ENCODE measurements at regions not wholly inside any gene's neighbourhood (a gene's known extent, or its start where the extent isn't known, plus 50 kb on each side); places are given as distances from the start of the nearest gene placed in this dataset.

DNA sequence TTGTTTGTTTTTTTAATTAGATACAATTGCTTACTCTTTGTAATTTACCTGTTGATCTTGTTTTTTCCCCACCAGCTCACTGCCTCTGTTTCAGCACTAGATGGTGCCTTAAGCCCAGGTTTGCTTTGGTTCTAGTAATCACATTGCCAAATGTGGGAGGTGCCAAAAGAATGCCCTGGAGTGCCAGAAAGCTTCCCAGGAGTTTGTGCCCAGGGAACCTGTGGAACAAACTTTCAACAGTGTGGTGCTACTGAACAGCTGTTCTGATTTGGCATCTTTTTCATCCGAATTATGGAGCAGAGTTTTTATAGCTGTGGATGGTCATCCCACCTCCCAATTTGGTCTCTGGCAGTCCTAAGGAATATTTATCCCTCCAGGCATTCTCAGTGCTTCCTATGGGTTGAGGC, 1000.7 kb downstream of the STIM2 start:
- Histone ChIP-seq H3K79me2 (ENCODE audit: insufficient read depth, low read length) (no peaks in the 10 kb centered on the region), H2AFZ (ENCODE audit: low read length) (no peak overlapping the region), H3K9me3 (ENCODE audit: low read depth, low read length) (peaks cover 3% of the 10 kb centered on the region), H3K4me3 (ENCODE audit: insufficient read depth, low read length) (no peak overlapping the region), H4K20me1 (ENCODE audit: insufficient read depth, low read length) (no peaks in the 10 kb centered on the region), H3K4me2 (ENCODE audit: insufficient read depth, low read length) (no peak overlapping the region), H3K27me3 (ENCODE audit: insufficient read depth, low read length) (no peaks in the 10 kb centered on the region), H3K27ac (ENCODE audit: low read depth, low read length) (no peak overlapping the region), H3K36me3 (ENCODE audit: insufficient read depth, low read length) (no peaks in the 10 kb centered on the region), H3K4me1 (ENCODE audit: insufficient read depth, low read length) (no peaks in the 10 kb centered on the region)
- TF ChIP-seq, protein P1, sequence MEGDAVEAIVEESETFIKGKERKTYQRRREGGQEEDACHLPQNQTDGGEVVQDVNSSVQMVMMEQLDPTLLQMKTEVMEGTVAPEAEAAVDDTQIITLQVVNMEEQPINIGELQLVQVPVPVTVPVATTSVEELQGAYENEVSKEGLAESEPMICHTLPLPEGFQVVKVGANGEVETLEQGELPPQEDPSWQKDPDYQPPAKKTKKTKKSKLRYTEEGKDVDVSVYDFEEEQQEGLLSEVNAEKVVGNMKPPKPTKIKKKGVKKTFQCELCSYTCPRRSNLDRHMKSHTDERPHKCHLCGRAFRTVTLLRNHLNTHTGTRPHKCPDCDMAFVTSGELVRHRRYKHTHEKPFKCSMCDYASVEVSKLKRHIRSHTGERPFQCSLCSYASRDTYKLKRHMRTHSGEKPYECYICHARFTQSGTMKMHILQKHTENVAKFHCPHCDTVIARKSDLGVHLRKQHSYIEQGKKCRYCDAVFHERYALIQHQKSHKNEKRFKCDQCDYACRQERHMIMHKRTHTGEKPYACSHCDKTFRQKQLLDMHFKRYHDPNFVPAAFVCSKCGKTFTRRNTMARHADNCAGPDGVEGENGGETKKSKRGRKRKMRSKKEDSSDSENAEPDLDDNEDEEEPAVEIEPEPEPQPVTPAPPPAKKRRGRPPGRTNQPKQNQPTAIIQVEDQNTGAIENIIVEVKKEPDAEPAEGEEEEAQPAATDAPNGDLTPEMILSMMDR (IDR thresholded peaks at IDR 0.05; ENCODE audit: extremely low read depth, low read depth, low read length) = no peak
- DNase-seq (ENCODE audit: insufficient read length, low spot score, missing footprints) = no peak

DNA sequence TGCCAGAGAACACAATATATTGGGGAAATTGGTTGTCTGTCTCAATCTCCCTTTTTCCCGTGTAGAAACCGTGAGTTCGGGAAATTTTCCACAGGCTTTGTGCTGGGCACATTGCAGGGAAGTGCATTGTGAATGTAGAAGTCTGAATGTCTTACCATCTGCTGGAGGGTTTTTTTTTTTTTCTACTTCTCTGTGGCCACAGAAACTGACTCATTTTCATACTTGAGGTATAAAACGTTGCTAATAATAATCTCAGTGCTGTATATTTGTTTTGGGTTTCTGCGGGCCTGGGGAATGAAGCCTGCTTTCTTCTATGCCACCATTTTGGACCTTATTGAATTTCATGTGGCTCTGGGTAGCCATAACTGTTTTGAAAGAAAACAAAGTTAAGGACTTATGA, 1001.2 kb downstream of the STIM2 start:
- no peaks in the 10 kb centered on the region for H3K36me3 ChIP-seq (ENCODE audit: insufficient read depth, low read length)
- no peak overlapping the region for H3K4me2 ChIP-seq (ENCODE audit: insufficient read depth, low read length)
- no peak overlapping the region for H3K4me3 ChIP-seq (ENCODE audit: insufficient read depth, low read length)
- no peak overlapping the region for H2AFZ ChIP-seq (ENCODE audit: low read length)
- H3K9me3 ChIP-seq (ENCODE audit: low read depth, low read length) = peaks cover 3% of the 10 kb centered on the region
- no peaks in the 10 kb centered on the region for H3K4me1 ChIP-seq (ENCODE audit: insufficient read depth, low read length)
- TF ChIP-seq, protein P1 (IDR thresholded peaks at IDR 0.05; ENCODE audit: extremely low read depth, low read depth, low read length) = no peak
- no peak overlapping the region for H3K27ac ChIP-seq (ENCODE audit: low read depth, low read length)
- no peaks in the 10 kb centered on the region for H3K27me3 ChIP-seq (ENCODE audit: insufficient read depth, low read length)
- no peak for DNase-seq (ENCODE audit: insufficient read length, low spot score, missing footprints)
- H3K79me2 ChIP-seq (ENCODE audit: insufficient read depth, low read length) = no peaks in the 10 kb centered on the region
- no peaks in the 10 kb centered on the region for H4K20me1 ChIP-seq (ENCODE audit: insufficient read depth, low read length)

DNA sequence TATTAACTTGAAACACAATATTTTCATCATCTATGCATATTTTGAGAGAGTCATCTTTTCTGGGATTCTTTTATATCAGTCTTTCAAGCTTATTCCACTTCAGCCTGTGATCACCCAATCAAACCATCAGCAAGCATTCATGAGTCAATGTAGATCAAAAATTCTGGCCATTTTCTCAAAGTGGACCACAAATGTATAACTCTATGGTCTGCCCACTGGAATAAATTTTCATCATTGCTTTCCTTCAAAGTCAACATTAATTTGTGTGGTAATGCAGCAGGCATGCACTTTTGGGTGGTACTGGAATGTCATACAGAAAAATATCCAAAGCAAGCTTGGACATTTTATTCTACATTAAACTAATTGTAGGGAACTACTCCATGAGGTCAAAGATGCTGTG, 1013.0 kb downstream of the STIM2 start:
- H4K20me1 ChIP-seq (ENCODE audit: insufficient read depth, low read length) = no peaks in the 10 kb centered on the region
- H3K4me2 ChIP-seq (ENCODE audit: insufficient read depth, low read length) = no peak overlapping the region
- no peaks in the 10 kb centered on the region for H3K27me3 ChIP-seq (ENCODE audit: insufficient read depth, low read length)
- no peak overlapping the region for H3K27ac ChIP-seq (ENCODE audit: low read depth, low read length)
- H3K4me3 ChIP-seq (ENCODE audit: insufficient read depth, low read length) = no peak overlapping the region
- H3K79me2 ChIP-seq (ENCODE audit: insufficient read depth, low read length) = no peaks in the 10 kb centered on the region
- DNase-seq (ENCODE audit: insufficient read length, low spot score, missing footprints) = no peak
- no peaks in the 10 kb centered on the region for H3K9me3 ChIP-seq (ENCODE audit: low read depth, low read length)
- TF ChIP-seq, protein P1 (IDR thresholded peaks at IDR 0.05; ENCODE audit: extremely low read depth, low read depth, low read length) = no peak
- H2AFZ ChIP-seq (ENCODE audit: low read length) = no peak overlapping the region
- H3K36me3 ChIP-seq (ENCODE audit: insufficient read depth, low read length) = no peaks in the 10 kb centered on the region
- no peaks in the 10 kb centered on the region for H3K4me1 ChIP-seq (ENCODE audit: insufficient read depth, low read length)

DNA sequence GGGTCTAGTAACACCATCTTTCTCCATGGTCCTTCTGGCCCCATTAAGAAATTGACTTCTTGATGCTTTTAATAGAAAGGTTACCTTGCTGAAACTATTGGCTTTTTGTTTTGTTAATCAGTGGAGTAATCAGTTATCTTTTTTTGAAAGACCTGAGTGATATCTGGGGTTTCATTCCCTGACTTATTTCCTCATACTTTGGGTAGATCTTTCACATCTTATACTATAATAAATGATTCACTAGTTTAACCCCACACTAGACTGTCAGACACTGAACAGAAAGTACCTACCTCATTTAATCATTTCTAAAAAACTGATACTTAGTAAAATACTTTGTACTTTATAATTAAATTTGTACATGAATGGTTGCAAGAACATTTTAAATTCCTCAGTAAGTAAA, 1021.1 kb downstream of the STIM2 start:
- Histone ChIP-seq H3K36me3 (ENCODE audit: insufficient read depth, low read length) (no peaks in the 10 kb centered on the region), H3K4me2 (ENCODE audit: insufficient read depth, low read length) (no peak overlapping the region), H3K27ac (ENCODE audit: low read depth, low read length) (no peak overlapping the region), H2AFZ (ENCODE audit: low read length) (no peak overlapping the region), H3K4me3 (ENCODE audit: insufficient read depth, low read length) (no peak overlapping the region), H4K20me1 (ENCODE audit: insufficient read depth, low read length) (no peaks in the 10 kb centered on the region), H3K4me1 (ENCODE audit: insufficient read depth, low read length) (no peaks in the 10 kb centered on the region), H3K79me2 (ENCODE audit: insufficient read depth, low read length) (no peaks in the 10 kb centered on the region), H3K9me3 (ENCODE audit: low read depth, low read length) (no peaks in the 10 kb centered on the region), H3K27me3 (ENCODE audit: insufficient read depth, low read length) (no peaks in the 10 kb centered on the region)
- no peak for DNase-seq (ENCODE audit: insufficient read length, low spot score, missing footprints)
- TF ChIP-seq, protein P1 (IDR thresholded peaks at IDR 0.05; ENCODE audit: extremely low read depth, low read depth, low read length) = no peak
